GM18498 (cell line): ENCODE measurements at regions not wholly inside any gene's neighbourhood (a gene's known extent, or its start where the extent isn't known, plus 50 kb on each side); places are given as distances from the start of the nearest gene placed in this dataset.
"Not testable (repeated sequence)": the region's sequence is repeated elsewhere in the genome, so short reads cannot be mapped to it uniquely, and the experiment has no call there.

Source experiments
- ATAC-seq: cut with Tn5 transposase; IDR thresholded peaks from one replicate; pipeline ENCODE4 v1.9.1; 2021; ENCODE audit warnings: mild to moderate bottlenecking, moderate library complexity; ENCODE audit not compliant: unreplicated experiment

GRCh38 chr13:109297628-109298027 lies 488.8 kb downstream of the IRS2 start:
- no peak for ATAC-seq

- ATAC-seq = no peak
Observed at GRCh38 chr13:109293166-109293565, 493.2 kb downstream of the IRS2 start.

DNA sequence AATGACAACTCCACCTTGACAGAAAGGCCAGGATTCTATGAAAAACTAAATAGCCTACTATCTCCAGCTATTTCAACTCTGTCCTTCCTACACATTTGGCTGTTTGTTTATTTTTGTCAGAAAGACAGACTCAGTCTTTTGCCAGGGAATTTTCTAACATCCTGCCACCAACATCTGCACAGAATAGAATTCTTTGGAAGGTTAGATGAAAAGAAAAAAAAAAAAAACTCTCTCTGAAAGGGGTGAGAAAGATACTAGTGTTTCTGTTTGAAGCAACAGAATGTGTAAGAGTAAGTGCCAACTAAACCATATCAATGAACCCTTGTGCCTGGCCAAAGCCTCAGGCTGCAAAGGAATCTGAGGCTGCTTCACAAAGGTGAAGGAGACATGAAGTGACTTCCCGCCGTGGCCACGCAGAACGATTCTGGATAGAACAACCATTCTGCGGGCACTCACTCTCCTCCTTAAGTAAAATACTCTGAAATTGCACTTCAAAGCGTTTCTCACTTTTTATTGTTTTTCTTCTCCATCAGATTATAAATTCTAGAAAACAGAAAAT lies 498.2 kb downstream of the IRS2 start:
- no peak for ATAC-seq

- no peak for ATAC-seq
Observed at GRCh38 chr13:109287553-109287952, 498.8 kb downstream of the IRS2 start.

- no peak for ATAC-seq
Observed at GRCh38 chr13:109285586-109285985, 500.8 kb downstream of the IRS2 start.

- ATAC-seq = no peak
Observed at GRCh38 chr13:109281903-109282635, 504.3 kb downstream of the IRS2 start.

DNA sequence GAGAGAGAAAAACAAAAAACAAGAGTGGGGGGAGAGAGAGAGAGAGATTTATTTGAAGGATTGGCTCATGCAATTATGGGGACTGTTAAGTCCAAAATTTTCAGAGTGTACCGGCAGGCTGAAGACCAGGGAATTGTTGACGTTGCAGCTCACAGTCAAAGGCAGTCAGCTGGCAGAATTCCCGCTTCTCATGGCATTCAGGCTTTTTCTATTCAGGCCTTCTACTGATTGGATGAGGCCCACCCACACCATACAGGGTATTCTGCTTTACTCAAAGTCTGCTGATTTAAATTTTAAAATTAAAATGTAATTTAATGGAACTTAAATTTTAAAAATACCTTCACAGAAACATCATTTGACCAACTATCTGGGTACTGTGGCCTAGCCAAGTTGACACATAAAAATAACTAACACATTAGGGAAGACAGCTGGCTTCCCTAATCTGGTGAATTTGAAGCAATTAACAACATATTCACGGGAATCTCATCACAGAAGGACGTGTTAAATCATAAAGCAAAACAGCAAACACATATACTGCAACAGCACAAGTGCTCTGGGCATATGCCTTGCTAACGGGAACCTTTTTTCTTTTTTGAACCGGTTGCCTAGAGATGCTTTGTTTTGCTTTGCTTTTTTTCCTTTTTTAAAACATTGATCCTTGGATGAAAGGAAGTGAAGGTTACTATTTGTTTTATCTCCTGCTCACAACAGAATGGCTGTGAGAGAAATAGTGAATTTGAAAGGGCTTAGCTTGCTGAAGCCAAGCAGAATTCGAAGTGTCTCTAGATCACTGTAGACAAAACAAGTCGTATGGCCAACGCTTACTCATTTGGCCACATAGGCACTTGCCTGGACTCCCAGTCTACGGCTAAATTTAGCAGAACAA lies 505.1 kb downstream of the IRS2 start:
- ATAC-seq = no peak

DNA sequence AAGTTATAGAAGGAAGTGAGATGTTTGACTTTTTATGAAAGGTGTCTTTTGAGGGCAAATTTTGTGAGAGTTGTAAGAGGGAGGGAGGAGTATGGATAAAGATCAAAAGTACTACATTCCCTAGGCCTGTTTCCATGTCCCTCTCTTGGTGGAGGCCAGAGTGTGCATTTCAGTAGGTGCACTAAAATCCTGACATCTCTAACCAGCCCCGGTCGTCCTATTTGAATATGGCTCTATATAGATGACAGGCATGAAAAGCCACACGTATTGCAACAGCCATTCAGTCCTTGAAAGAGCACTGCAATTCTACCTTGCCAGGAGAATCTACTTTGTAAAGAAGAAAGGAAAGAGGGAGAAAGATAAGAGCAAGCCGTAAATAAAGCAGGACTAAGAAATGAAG lies 510.1 kb downstream of the IRS2 start:
- no peak for ATAC-seq

DNA sequence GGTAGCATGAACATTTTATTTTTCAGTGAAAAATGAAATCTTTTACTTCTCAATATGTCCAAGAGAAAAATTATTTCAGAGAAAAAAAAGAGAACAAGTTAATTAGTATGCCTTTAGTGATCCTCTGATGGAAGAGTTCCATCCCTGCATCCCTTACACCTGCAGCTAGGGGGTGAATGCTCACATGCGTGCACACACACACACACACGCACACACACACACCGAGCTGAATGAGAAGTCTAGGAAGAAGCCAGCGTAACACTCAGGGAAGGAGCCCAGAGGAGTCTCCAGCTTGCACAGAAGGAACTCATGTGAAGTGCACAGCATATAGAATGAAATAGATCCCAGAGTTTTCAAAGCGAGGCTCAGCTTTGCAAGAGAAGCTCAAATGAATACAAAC lies 510.5 kb downstream of the IRS2 start:
- no peak for ATAC-seq

GRCh38 chr13:109275139-109275745 lies 511.1 kb downstream of the IRS2 start:
- ATAC-seq = no peak

GRCh38 chr13:109274188-109274821 lies 512.1 kb downstream of the IRS2 start:
- ATAC-seq = no peak

GRCh38 chr13:109273326-109273751 lies 513.0 kb downstream of the IRS2 start:
- no peak for ATAC-seq

DNA sequence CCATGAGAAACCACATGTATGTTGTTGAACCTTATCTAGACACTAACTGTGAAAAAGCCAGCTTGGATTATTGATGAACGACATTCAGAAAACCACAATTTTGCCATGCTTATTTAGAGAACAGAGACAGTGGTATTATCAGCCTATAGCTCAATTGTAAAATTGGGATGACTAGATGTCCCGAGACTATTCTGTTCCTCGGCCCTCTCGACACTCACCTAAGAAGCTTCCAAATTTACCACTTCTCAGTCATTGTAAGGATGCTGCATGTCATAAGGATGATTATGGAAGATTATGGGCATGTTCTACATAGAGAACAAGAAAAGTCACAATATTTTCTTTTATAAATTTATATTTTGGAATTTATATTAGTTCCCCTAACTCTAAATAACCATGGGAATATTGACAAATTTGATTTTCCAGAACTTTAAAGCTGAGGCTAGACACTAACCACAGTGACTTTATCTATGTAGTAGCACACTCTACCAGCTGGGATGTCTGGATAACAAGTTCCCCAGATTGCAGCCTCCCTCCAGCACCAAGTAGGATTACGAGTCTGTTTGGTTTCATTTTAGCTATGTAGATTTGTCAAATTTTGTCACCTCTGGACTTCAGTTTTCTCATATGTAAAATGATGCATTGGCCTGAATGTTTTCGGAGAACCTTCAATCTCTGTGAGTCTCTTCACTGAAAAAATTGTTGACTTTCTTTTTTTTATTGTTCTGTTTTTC lies 513.6 kb downstream of the IRS2 start:
- ATAC-seq = no peak

GRCh38 chr13:109271555-109272541 lies 514.5 kb downstream of the IRS2 start:
- no peak for ATAC-seq

DNA sequence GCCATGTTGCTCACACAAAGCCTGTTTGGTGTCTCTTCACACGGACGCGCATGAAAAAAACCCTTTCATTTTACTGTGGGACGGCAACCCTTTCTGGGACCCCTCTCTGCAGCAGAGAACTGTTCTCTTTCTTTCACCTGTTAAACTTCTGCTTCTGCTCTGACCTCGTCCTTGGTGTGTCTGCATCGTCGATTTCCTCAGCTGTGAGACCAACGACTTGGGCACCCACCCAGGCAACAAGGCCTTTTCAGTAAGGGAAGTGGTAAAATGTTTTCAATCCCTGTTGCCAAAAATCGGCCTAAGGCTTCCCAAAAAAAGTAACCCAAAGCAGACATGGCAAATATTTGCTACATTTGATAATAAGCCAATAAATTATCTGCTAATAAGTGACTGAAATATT lies 515.3 kb downstream of the IRS2 start:
- ATAC-seq = no peak

DNA sequence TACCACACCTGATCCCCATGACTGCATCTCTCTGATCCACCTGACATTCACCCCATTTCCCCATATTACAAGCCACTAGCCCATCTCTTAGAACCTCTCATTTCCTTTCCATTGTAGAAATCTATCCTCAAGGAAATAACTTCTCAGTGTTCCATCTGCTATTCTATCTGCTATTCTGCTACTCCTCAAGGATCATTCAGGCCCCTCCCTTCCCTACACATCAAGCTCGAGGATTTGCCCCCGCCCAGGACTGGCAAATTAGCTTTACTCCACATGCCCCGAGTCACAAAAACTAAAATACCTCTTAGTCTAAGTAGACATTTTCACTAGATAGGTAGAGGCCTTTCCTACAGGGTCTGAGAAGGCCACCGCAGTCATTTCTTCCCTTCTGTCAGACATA lies 517.0 kb downstream of the IRS2 start:
- ATAC-seq = not testable (repeated sequence)

DNA sequence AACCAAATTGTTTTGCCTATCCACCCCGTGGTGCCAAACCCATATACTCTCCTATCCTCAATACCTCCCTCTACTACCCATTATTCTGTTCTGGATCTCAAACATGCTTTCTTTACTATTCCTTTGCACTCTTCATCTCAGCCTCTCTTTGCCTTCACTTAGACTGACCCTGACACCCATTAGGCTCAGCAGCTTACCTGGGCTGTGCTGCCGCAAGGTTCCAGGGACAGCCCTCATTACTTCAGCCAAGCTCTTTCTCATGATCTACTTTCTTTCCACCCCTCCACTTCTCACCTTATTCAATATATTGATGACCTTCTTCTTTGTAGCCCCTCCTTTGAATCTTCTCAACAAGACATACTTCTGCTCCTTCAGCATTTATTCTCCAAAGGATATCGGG lies 517.9 kb downstream of the IRS2 start:
- not testable (repeated sequence) for ATAC-seq

DNA sequence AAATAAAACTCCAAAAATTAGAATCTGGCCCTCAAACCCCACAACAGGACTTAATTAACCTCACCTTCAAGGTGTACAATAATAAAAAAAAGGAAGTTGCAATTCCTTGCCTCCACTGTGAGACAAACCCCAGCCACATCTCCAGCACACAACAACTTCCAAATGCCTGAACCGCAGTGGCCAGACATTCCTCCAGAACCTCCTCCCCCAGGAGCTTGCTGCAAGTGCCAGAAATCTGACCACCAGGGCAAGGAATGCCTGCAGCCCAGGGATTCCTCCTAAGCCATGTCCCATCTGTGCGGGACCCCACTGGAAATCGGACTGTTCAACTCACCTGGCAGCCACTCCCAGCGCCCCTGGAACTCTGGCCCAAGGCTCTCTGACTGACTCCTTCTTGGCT lies 519.0 kb downstream of the IRS2 start:
- not testable (repeated sequence) for ATAC-seq

GRCh38 chr13:109265438-109265742 lies 521.0 kb downstream of the IRS2 start:
- ATAC-seq = not testable (repeated sequence)
